PFSK-1 (cell line): ENCODE measurements at regions not wholly inside any gene's neighbourhood (a gene's known extent, or its start where the extent isn't known, plus 50 kb on each side); places are given as distances from the start of the nearest gene placed in this dataset.

ENCODE experiments used
- FOXP2 ChIP-seq: optimal IDR thresholded peaks from 2 replicates; pipeline ENCODE3; 2011; ENCODE audit warnings: borderline replicate concordance, control low read depth, inconsistent platforms; ENCODE audit not compliant: insufficient read depth; ENCODE audit errors: extremely low read length, extremely low read depth
- POLR2AphosphoS5 ChIP-seq: IDR thresholded peaks from 2 replicates; pipeline ENCODE4 v1.6.1; 2012; ENCODE audit warnings: low read depth, mild to moderate bottlenecking, control low read depth, low read length, moderate library complexity
- REST ChIP-seq, 2 experiments: IDR thresholded peaks; 2 replicates each; pipeline versions ENCODE4 v1.6.1 to v1.8.0; 2011 to 2012; ENCODE audit warnings: low read depth in 2 of 2, low read length in 2 of 2, control low read depth in 1 of 2, inconsistent platforms in 1 of 2, mild to moderate bottlenecking in 1 of 2, moderate library complexity in 1 of 2; ENCODE audit not compliant: insufficient read depth in 1 of 2
- SIN3A ChIP-seq: IDR thresholded peaks from 2 replicates; pipeline ENCODE4 v1.6.1; 2012; ENCODE audit warnings: mild to moderate bottlenecking, low read length, moderate library complexity, borderline replicate concordance; ENCODE audit not compliant: insufficient read depth
- TAF1 ChIP-seq: IDR thresholded peaks from 2 replicates; pipeline ENCODE4 v1.6.1; 2012; ENCODE audit warnings: low read length, control low read depth, borderline replicate concordance; ENCODE audit not compliant: insufficient read depth

DNA sequence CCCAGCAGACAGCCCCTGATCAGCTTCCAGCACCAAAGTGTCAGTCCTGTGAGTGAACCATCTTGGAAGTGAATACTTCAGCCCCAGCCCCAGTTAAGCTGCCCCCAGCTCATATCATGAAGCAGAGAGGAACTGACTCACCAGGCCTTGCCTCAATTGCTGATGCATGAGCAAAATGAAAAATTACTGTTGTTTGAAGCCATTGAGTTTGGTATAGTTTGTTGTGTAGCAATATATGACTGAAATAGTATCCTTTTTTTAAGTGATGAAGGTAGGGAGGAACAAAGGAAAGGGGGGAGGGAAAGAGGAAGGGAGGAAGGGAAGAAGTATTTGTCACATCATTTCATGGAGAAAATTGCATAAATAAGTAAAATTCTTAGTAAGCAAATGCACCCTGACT is 266.4 kb downstream of the MAFB start:
- no peak for TF ChIP-seq FOXP2
- TF ChIP-seq SIN3A: no peak
- no peak for TF ChIP-seq TAF1
- TF ChIP-seq REST (IDR thresholded peaks at IDR 0.05; ENCODE audit: insufficient read depth in 1 of 2, low read depth in 2 of 2, low read length in 2 of 2): no peak
- no peak for TF ChIP-seq POLR2AphosphoS5

DNA sequence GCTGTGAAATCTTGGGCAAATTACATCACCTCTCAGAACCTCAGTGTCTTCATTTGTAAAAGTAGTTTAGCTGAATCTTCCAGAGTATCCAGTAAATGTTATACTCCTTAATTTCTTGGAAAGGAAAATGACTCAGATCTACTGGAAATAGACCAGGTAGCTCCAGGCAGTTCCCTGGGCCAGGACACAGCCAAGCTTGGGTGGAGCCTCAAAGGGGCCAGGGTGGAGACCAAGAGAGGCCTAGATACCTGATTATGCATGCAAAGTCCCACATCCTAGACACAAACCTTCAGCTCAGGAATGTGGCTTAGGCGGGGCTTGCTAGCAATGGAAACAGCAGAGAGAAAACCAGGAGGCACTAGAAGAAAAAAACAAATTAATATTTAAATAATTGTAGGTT is 272.8 kb downstream of the MAFB start:
- TF ChIP-seq TAF1 (no peak), FOXP2 (no peak), REST (IDR thresholded peaks at IDR 0.05; ENCODE audit: insufficient read depth in 1 of 2, low read depth in 2 of 2, low read length in 2 of 2) (no peak), POLR2AphosphoS5 (no peak), SIN3A (no peak)

DNA sequence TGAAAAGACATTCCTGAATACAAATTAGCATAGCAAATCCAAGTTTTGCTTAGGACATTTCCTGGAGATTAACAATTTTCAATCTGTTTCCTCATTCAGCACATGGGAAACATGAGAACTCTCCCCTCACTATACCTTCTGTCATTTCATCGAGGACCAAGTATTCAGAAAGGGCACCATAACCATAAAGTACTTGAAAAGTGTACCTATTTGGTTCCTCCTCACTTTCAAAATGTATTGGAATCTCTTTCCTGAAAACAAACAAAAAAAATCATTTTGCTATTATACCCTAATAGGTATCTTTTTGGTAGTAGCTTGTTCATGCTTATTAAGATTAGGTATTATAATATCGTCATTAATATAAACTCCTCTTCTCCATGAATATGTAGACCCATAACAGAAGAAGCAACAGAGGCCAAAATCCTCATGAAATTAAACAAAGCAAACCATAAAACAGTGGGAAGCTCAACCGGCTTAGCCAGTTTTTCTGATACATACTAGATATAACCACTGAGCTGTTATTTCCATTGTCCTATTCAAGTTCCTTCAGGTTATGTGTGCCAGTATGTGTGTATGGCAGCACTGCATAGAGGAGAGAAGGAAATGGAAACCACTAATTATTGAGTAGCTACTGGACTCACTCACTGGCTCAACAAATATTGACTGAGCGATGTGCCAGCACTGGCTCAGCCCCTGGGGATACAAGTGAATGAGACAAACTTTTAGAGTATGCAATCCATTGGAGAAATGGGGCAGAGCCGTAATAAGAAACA is 274.0 kb downstream of the MAFB start:
- TF ChIP-seq FOXP2 (no peak), REST (IDR thresholded peaks at IDR 0.05; ENCODE audit: insufficient read depth in 1 of 2, low read depth in 2 of 2, low read length in 2 of 2) (no peak), POLR2AphosphoS5 (no peak), SIN3A (no peak), TAF1 (no peak)

DNA sequence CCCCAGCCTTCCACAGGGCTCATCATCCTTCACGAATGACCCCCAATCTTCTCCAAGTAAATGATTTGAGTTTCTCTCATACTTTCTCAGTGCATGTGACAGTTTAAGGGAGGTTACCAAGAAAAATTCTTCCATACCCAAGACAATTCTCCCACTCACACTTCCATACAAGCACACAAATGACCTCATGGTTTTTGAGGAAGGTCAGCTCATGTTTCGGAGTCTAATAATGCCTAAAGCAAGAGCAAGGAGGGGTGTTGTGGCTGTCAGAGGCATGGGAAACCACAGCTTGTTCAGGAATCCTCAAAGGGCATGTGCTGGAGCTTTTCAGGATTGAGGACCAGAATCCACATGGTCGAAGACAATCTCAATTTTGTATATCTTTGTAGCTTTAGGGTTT is 279.0 kb downstream of the MAFB start:
- TF ChIP-seq FOXP2 (no peak), POLR2AphosphoS5 (no peak), REST (IDR thresholded peaks at IDR 0.05; ENCODE audit: insufficient read depth in 1 of 2, low read depth in 2 of 2, low read length in 2 of 2) (no peak)
